GF-D8 (cell line): ENCODE measurements at regions not wholly inside any gene's neighbourhood (a gene's known extent, or its start where the extent isn't known, plus 50 kb on each side); places are given as distances from the start of the nearest gene placed in this dataset.

Source experiments
- DNase-seq: peaks from one replicate; lab custom pipeline; 2025; lab: John Stamatoyannopoulos, UW

DNA sequence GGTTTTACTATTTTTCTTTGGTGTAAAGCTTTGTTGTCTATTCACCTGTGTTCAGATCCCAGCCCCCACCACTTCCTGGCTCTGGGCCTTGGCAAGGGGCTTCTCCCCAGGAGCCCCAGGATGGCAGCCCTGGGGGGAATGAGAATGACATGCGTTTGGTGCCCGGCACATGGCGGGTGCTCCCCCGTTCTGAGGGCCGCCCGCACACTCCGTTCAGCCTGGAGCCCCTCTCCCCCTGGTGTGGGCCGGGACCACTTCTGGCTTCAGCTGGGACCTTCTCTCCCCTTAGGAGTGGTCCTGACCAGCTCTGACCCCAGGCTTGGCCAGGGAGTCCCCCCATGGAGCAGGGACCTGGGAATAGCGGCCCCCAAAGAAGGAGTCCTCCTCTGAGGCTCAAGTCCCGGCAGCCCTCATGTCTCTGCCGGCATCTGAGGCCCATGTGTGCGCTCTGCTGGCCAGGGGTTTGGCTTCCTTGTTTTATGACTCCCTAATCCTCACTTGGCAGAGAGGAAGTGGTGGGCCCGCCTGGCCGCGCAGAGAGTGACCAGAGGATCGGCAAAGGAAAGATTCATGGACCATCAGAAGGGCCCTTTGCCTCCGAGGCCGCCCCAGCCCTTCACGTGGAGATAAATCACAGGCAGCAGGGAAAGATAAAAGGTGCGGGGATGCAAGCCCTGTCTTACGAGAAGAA lies 57.0 kb upstream of the LMX1B start:
- no peak for DNase-seq

DNA sequence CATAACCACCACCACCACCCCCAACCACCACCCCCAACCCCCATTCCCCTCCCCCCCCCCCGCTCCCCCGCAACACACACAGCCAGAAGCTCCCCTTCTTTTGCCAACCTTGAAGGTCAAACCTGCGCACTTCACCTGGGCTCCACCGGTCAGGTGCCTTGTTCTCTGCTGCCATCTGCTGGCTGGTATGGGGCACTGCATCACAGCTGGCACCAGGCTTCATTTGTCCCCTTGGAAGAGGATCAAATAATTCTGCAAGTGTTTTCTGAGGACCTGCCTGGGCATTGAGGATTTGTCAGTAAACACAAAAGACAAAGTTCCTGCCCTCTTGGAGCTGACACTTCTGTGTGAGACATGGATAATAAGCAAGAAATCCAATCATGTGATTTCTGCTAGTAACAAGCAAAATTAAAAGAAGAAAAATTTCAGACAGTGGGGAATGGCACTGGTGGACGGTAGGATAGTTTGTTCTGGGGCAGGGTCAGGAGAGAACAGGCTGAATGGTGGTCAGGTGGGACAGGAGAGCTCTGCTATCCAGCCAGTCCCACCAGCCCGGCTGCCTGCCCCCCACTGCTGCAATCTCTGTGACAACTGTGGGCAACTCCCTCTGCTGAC lies 55.6 kb upstream of the LMX1B start:
- DNase-seq = no peak

DNA sequence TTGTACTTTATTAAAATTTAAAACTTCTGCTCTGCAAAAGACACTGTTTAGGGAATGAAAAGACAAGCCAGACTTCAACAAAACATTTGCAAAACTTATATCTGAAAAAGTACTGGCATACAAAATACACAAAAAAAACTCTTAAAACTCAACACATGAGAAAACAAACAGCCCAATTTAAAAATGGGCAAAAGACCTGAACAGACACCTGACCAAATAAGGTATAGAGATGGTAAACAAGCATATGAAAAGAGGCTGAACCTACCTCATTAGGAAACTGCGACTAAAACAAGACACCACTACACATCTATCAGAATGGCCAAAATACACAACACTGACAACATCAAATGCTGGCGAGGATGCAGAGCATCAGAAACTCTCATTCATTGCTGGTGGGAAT lies 54.4 kb upstream of the LMX1B start:
- no peak for DNase-seq

DNA sequence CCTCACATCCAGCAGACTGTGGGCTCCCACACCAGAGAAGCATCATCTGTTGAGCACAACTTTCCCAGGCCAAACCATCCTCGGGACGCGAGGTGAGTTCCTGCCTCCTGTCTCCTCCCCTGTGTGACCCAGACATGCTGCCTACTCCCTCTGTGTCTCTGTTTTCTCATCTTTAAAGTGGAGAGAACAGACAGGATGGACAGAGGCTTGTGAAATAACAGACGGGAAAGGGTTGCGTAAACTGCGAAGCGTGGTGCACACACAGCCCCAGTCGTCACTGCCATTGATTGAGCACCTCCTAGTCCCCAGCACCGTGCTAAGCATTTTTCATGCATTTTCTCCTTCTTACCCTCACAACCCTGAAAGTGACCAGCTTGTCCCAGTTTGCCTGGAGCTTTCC lies 52.1 kb upstream of the LMX1B start:
- DNase-seq = peak; percentile 61

DNA sequence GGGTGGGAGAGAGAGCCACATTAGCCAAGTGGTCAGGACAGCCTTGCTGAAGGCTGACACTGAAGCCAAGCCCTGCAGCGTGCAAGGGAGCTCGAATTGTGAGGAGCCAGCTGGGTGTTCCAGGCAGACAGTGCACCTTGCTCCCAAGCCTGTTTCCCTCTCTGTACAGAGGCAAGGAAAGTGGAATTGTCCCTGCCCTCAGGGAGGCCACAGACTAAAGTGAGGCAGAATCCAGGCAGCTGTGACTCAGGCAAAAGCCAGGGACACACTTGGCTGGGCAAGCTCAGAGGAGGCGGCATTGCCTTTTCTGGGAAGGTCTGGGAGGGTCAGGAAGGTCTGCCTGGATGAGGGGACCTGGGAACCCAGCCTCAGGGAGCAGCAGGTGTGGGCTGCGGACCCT lies 50.2 kb upstream of the LMX1B start:
- no peak for DNase-seq
